Fibroblast of skin of left biceps (primary cell): ENCODE measurements at regions not wholly inside any gene's neighbourhood (a gene's known extent, or its start where the extent isn't known, plus 50 kb on each side); places are given as distances from the start of the nearest gene placed in this dataset.
A peak's percentile ranks its signal among the peaks of the same experiment; 100 is the strongest.

Experiments used
- DNase-seq, 2 experiments: peaks; one replicate each; pipeline ENCODE4 v3.0.0-alpha.2; 2013; ENCODE audit warnings: low read depth in 2 of 2

- DNase-seq: peak in 1 of 2 experiments; percentile 33
These were observed 140.1 kb upstream of the BTBD3 start for GRCh38 chr20:11777387-11778205.

- DNase-seq: no peak
These were observed 139.5 kb upstream of the BTBD3 start for GRCh38 chr20:11778206-11778570.

- DNase-seq: no peak
These were observed 136.8 kb upstream of the BTBD3 start for GRCh38 chr20:11780765-11781369.

GRCh38 chr20:11783102-11783850 is 134.4 kb upstream of the BTBD3 start:
- DNase-seq: no peak

- DNase-seq: no peak
These were observed 131.7 kb upstream of the BTBD3 start for GRCh38 chr20:11785885-11786507.

- DNase-seq: no peak
These were observed 127.6 kb upstream of the BTBD3 start for GRCh38 chr20:11790046-11790445.

GRCh38 chr20:11791316-11791715 is 126.4 kb upstream of the BTBD3 start:
- DNase-seq: no peak

GRCh38 chr20:11791835-11792567 is 125.7 kb upstream of the BTBD3 start:
- no peak for DNase-seq

- no peak for DNase-seq
These were observed 125.1 kb upstream of the BTBD3 start for GRCh38 chr20:11792568-11792953.

- no peak for DNase-seq
These were observed 123.2 kb upstream of the BTBD3 start for GRCh38 chr20:11794525-11794924.

- no peak for DNase-seq
These were observed 122.5 kb upstream of the BTBD3 start for GRCh38 chr20:11795071-11795615.

- peak in 1 of 2 experiments; percentile 15 for DNase-seq
These were observed 121.7 kb upstream of the BTBD3 start for GRCh38 chr20:11796026-11796425.

- no peak for DNase-seq
These were observed 120.5 kb upstream of the BTBD3 start for GRCh38 chr20:11797156-11797555.

- DNase-seq: no peak
These were observed 118.4 kb upstream of the BTBD3 start for GRCh38 chr20:11799281-11799684.

GRCh38 chr20:11807054-11808048 is 110.3 kb upstream of the BTBD3 start:
- DNase-seq: peak; percentile 79 to 81

- DNase-seq: no peak
These were observed 108.9 kb upstream of the BTBD3 start for GRCh38 chr20:11808841-11809240.

- peak; percentile 60 to 62 for DNase-seq
These were observed 107.2 kb upstream of the BTBD3 start for GRCh38 chr20:11810311-11811083.

- DNase-seq: no peak
These were observed 104.4 kb upstream of the BTBD3 start for GRCh38 chr20:11813106-11813890.
